Lower lobe of right lung (tissue), 2 donors: ENCODE measurements at regions not wholly inside any gene's neighbourhood (a gene's known extent, or its start where the extent isn't known, plus 50 kb on each side); places are given as distances from the start of the nearest gene placed in this dataset.

Experiments
- ATAC-seq, 2 donors: fragments of 200-7000 bp; cut with Tn5 transposase; one replicate each; pipeline ENCODE4 v1.9.1; 2020 to 2022; ENCODE audit warnings: mild to moderate bottlenecking in 2 of 2, moderate library complexity in 2 of 2
- DNase-seq: peaks from one replicate; pipeline ENCODE4 v3.0.0-alpha.2; 2020
- H3K27ac ChIP-seq: fragments of 200-600 bp; one replicate; pipeline ENCODE4 v1.8.0; 2022
- H3K27me3 ChIP-seq: fragments of 200-600 bp; one replicate; pipeline ENCODE4 v1.8.0; 2022; ENCODE audit warnings: low read depth
- H3K36me3 ChIP-seq: fragments of 200-600 bp; one replicate; pipeline ENCODE4 v1.8.0; 2022; ENCODE audit warnings: mild to moderate bottlenecking
- H3K4me1 ChIP-seq: fragments of 200-600 bp; one replicate; pipeline ENCODE4 v1.8.0; 2022
- H3K4me3 ChIP-seq: fragments of 200-600 bp; one replicate; pipeline ENCODE4 v1.8.0; 2022; ENCODE audit warnings: mild to moderate bottlenecking
- H3K9me3 ChIP-seq: fragments of 200-600 bp; one replicate; pipeline ENCODE4 v1.8.0; 2022
- CTCF ChIP-seq: fragments of 200-600 bp; IDR thresholded peaks from one replicate; pipeline ENCODE4 v1.8.0; 2022; ENCODE audit warnings: antibody characterized with exemption, mild to moderate bottlenecking
- intact Hi-C: fragments of 100-400 bp; cut with DNase I; formaldehyde crosslinking; loops from one replicate; pipeline ENCODE4 v1.11.0; 2022
- donor health status: DM: no; HTN: yes; CAD: no; lungs with severe emphysema.

- DNase-seq: no peak
Measured at GRCh38 chr2:35080231-35080910, 1275.2 kb upstream of the CRIM1 start.

GRCh38 chr2:35067420-35067819, 1288.2 kb upstream of the CRIM1 start:
- Histone ChIP-seq H3K4me1 (no peaks in the 10 kb centered on the region), H3K36me3 (no peaks in the 10 kb centered on the region), H3K9me3 (peaks cover 3% of the 10 kb centered on the region), H3K27ac (no peak overlapping the region), H3K4me3 (no peak overlapping the region), H3K27me3 (no peaks in the 10 kb centered on the region)
- DNase-seq (no peak), ATAC-seq (no peak)
- intact Hi-C loops: no loop called here
- no peak for TF ChIP-seq CTCF

More at GRCh38 chr2:35080231-35080910, 1275.2 kb upstream of the CRIM1 start:
- Histone ChIP-seq H3K27me3 (no peaks in the 10 kb centered on the region), H3K9me3 (no peaks in the 10 kb centered on the region), H3K36me3 (no peaks in the 10 kb centered on the region), H3K4me3 (no peak overlapping the region), H3K4me1 (no peaks in the 10 kb centered on the region), H3K27ac (no peak overlapping the region)
- intact Hi-C loops: no loop called here
- no peak for ATAC-seq
- TF ChIP-seq CTCF: no peak

GRCh38 chr2:35063836-35064235, 1291.7 kb upstream of the CRIM1 start:
- Histone ChIP-seq H3K4me3 (no peak overlapping the region), H3K36me3 (no peaks in the 10 kb centered on the region), H3K4me1 (no peaks in the 10 kb centered on the region), H3K9me3 (peaks cover 2% of the 10 kb centered on the region), H3K27ac (no peak overlapping the region), H3K27me3 (no peaks in the 10 kb centered on the region)
- ATAC-seq: no peak
- no peak for DNase-seq
- intact Hi-C loops: no loop called here
- no peak for TF ChIP-seq CTCF

DNA sequence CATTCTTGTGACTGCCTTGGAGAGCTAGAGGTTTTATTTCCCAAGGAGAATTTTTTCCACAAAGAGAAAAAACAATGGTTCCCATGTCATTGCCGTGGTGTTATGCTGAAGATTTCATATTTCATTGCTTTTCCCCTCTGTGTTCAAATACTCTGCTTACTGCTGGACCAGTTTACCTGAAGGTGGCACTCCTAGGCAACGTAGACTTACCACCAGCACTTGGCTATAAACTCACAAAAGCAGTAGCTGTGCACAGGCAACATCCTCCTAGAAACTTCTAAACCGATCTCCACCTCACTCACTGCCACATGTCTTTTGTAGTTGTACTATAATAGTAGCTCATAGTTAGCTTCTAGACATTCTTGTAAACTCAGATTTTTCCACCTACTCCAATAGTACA, 1319.7 kb upstream of the CRIM1 start:
- intact Hi-C loops: no loop called here

GRCh38 chr2:35033748-35034147, 1321.8 kb upstream of the CRIM1 start:
- Histone ChIP-seq H3K36me3 (no peaks in the 10 kb centered on the region), H3K27ac (no peak overlapping the region), H3K4me1 (no peaks in the 10 kb centered on the region), H3K9me3 (no peaks in the 10 kb centered on the region), H3K27me3 (no peaks in the 10 kb centered on the region), H3K4me3 (no peak overlapping the region)
- no peak for ATAC-seq
- TF ChIP-seq CTCF: no peak
- no peak for DNase-seq
- intact Hi-C loops: no loop called here

More for the DNA sequence above, 1319.7 kb upstream of the CRIM1 start:
- H3K9me3 ChIP-seq: no peaks in the 10 kb centered on the region
- H3K4me1 ChIP-seq: no peaks in the 10 kb centered on the region
- DNase-seq (no peak), ATAC-seq (no peak)
- H3K36me3 ChIP-seq: no peaks in the 10 kb centered on the region
- no peak overlapping the region for H3K4me3 ChIP-seq
- H3K27ac ChIP-seq: no peak overlapping the region
- H3K27me3 ChIP-seq: no peaks in the 10 kb centered on the region
- TF ChIP-seq CTCF: no peak
